ENCODE measurements at regions not wholly inside any gene's neighbourhood (a gene's known extent, or its start where the extent isn't known, plus 50 kb on each side); places are given as distances from the start of the nearest gene placed in this dataset.

- no peak for DNase-seq
Measured at GRCh38 chr1:229098903-229099578, 171.9 kb upstream of the RAB4A start.

- DNase-seq: no peak
Measured at GRCh38 chr1:229101011-229101871, 169.7 kb upstream of the RAB4A start.

GRCh38 chr1:229102741-229103391 lies 168.0 kb upstream of the RAB4A start:
- DNase-seq: no peak

- DNase-seq: no peak
Measured at GRCh38 chr1:229104654-229105053, 166.3 kb upstream of the RAB4A start.

- DNase-seq: no peak
Measured at GRCh38 chr1:229105109-229105508, 165.8 kb upstream of the RAB4A start.

GRCh38 chr1:229105822-229106525 lies 164.9 kb upstream of the RAB4A start:
- DNase-seq: no peak

GRCh38 chr1:229106526-229107125 lies 164.3 kb upstream of the RAB4A start:
- no peak for DNase-seq

GRCh38 chr1:229107304-229107815 lies 163.6 kb upstream of the RAB4A start:
- DNase-seq: no peak

- DNase-seq: no peak
Measured at GRCh38 chr1:229107972-229108371, 162.9 kb upstream of the RAB4A start.

GRCh38 chr1:229108598-229109201 lies 162.2 kb upstream of the RAB4A start:
- no peak for DNase-seq

- no peak for DNase-seq
Measured at GRCh38 chr1:229109320-229109761, 161.6 kb upstream of the RAB4A start.

GRCh38 chr1:229110986-229111385 lies 159.9 kb upstream of the RAB4A start:
- no peak for DNase-seq

GRCh38 chr1:229111703-229112319 lies 159.1 kb upstream of the RAB4A start:
- DNase-seq: no peak

- no peak for DNase-seq
Measured at GRCh38 chr1:229112832-229113548, 157.9 kb upstream of the RAB4A start.

- no peak for DNase-seq
Measured at GRCh38 chr1:229114315-229114714, 156.6 kb upstream of the RAB4A start.

- no peak for DNase-seq
Measured at GRCh38 chr1:229114850-229115365, 156.0 kb upstream of the RAB4A start.

- no peak for DNase-seq
Measured at GRCh38 chr1:229116114-229116513, 154.8 kb upstream of the RAB4A start.

GRCh38 chr1:229117664-229118300 lies 153.1 kb upstream of the RAB4A start:
- DNase-seq: no peak

- no peak for DNase-seq
Measured at GRCh38 chr1:229118477-229119061, 152.3 kb upstream of the RAB4A start.

- DNase-seq: no peak
Measured at GRCh38 chr1:229119161-229119560, 151.8 kb upstream of the RAB4A start.

Data from NCI-H1436 (cell line).